ENCODE measurements at regions not wholly inside any gene's neighbourhood (a gene's known extent, or its start where the extent isn't known, plus 50 kb on each side); places are given as distances from the start of the nearest gene placed in this dataset.
"Not testable (repeated sequence)": the region's sequence is repeated elsewhere in the genome, so short reads cannot be mapped to it uniquely, and the experiment has no call there.

- H3K36me3 ChIP-seq (ENCODE audit: low read depth); H3K4me3 ChIP-seq; intact Hi-C loops (cut with DNase I, micrococcal nuclease); H3K9me3 ChIP-seq; H3K4me1 ChIP-seq (ENCODE audit: low read depth); ATAC-seq: not testable (repeated sequence)
- DNase-seq: peak in 1 of 3 donors; percentile 3
Measured at GRCh38 chr4:3623809-3624329, 91.6 kb upstream of the LRPAP1 start.

GRCh38 chr4:3623106-3623505 lies 90.9 kb upstream of the LRPAP1 start:
- intact Hi-C loops (cut with DNase I, micrococcal nuclease): no loop called here
- ATAC-seq (no peak), DNase-seq (no peak)
- no peak overlapping the region for H3K4me3 ChIP-seq
- H3K36me3 ChIP-seq (ENCODE audit: low read depth): no peaks in the 10 kb centered on the region
- H3K4me1 ChIP-seq (ENCODE audit: low read depth): no peaks in the 10 kb centered on the region
- no peaks in the 10 kb centered on the region for H3K9me3 ChIP-seq
- TF ChIP-seq CTCF (IDR thresholded peaks at IDR 0.05): no peak

DNA sequence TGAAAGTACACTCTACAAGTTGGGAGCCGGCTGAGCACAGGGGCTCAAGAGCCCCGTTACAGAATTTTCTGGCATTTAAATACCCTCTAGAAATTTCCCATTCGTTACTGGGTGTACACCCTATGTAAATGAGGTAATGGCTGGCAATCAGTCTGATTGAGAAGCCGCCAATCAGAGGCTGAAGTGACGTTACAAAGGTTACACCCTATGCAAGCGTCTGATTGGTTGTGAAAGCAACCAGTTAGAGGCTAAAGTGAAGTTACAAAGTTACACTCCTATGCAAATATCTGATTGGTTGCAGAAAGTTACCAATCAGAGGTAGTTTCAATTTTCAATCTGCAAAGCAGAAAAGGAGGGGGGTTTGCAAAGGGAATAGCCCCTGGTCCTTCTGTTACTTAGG lies 88.1 kb upstream of the LRPAP1 start:
- ATAC-seq; H3K4me3 ChIP-seq; H3K4me1 ChIP-seq (ENCODE audit: low read depth); H3K36me3 ChIP-seq (ENCODE audit: low read depth); DNase-seq; H3K9me3 ChIP-seq; intact Hi-C loops (cut with DNase I, micrococcal nuclease): not testable (repeated sequence)

DNA sequence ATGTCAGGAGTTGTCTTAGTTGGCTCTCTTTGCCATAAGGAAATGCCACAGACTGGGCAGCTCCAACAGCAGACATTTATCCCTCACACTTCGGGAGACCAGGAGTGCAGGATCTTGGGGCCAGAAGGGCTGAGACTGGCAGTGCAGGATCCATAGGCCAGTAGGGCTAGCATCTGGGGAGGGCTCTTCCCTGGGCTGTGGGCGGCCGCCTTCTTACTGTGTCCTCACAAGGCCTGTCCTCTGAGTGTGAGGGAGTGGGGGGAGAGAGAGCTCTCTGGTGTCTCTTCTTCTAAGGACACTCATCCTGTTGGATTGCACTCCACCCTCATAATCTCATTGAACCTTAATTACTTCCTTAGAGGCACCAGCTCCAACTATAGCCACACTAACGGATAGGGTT lies 87.5 kb upstream of the LRPAP1 start:
- DNase-seq; intact Hi-C loops (cut with DNase I, micrococcal nuclease); H3K4me1 ChIP-seq (ENCODE audit: low read depth); ATAC-seq; H3K4me3 ChIP-seq; H3K36me3 ChIP-seq (ENCODE audit: low read depth); H3K9me3 ChIP-seq: not testable (repeated sequence)

- not testable (repeated sequence) for H3K4me3 ChIP-seq, DNase-seq, ATAC-seq
Measured at GRCh38 chr4:3618341-3618740, 86.1 kb upstream of the LRPAP1 start.

DNA sequence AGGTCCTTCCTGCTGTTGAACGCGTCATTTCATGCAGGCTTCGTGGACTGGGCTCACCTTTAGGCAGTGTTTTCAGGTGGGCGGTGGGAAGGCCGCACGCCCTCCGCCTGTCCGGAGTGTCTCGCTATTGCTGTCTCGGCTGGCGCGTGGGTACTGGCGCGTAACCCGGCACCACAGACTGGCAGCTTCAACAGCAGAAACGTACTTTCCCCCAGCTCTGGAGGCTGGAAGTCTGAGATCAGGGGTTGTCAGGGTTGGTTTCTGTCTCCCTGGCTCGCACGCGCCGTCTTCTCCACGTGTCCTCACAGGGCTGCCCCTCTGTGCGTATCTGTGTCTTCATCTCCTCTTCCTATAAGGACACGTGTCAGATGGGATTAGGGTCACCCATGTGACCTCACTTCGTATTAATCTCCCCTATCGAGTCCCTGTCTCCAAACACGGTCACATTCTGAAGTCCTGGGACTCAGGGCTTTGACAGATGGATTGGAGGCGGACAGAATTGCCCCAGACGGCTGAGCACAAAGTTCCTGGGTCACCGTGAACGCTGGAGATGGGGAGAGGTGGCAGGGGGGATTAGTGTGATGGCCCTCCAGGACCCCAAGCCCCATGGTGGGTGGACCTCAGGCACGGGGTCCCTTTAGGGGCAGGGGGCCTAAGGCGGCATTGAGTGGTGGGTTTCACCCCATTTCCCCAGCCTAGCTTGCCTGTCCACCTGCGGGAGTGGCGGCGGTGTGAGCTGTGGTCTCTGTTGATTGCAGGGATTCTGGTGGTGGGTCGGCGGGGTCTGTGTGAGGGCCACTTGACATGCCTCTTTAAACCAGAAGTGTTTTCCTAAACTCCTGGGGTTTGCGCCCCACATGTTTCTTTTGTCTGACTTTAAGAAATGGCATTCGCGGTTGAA lies 83.4 kb upstream of the LRPAP1 start:
- Histone ChIP-seq H3K4me1 (ENCODE audit: low read depth) (no peaks in the 10 kb centered on the region), H3K9me3 (no peaks in the 10 kb centered on the region), H3K36me3 (ENCODE audit: low read depth) (no peaks in the 10 kb centered on the region), H3K4me3 (no peak overlapping the region)
- intact Hi-C loops (cut with DNase I, micrococcal nuclease): no loop called here
- TF ChIP-seq CTCF (IDR thresholded peaks at IDR 0.05): no peak
- DNase-seq: peak in 1 of 3 donors; percentile 7
- no peak for ATAC-seq

More at GRCh38 chr4:3618341-3618740, 86.1 kb upstream of the LRPAP1 start:
- H3K36me3 ChIP-seq (ENCODE audit: low read depth); intact Hi-C loops (cut with DNase I, micrococcal nuclease); H3K9me3 ChIP-seq; H3K4me1 ChIP-seq (ENCODE audit: low read depth): not testable (repeated sequence)

- intact Hi-C loops (cut with DNase I, micrococcal nuclease): no loop called here
- ATAC-seq (no peak), DNase-seq (no peak)
- H3K36me3 ChIP-seq (ENCODE audit: low read depth): no peaks in the 10 kb centered on the region
- TF ChIP-seq CTCF (IDR thresholded peaks at IDR 0.05): no peak
- H3K4me3 ChIP-seq: no peak overlapping the region
- H3K4me1 ChIP-seq (ENCODE audit: low read depth): no peaks in the 10 kb centered on the region
- H3K9me3 ChIP-seq: no peaks in the 10 kb centered on the region
Measured at GRCh38 chr4:3614731-3614980, 82.4 kb upstream of the LRPAP1 start.
